ENCODE measurements at regions not wholly inside any gene's neighbourhood (a gene's known extent, or its start where the extent isn't known, plus 50 kb on each side); places are given as distances from the start of the nearest gene placed in this dataset.

GRCh38 chr7:107907-108306 lies 84.5 kb upstream of the FAM20C start:
- H3K27ac ChIP-seq (ENCODE audit: low read length): no peak overlapping the region
- BruUV-seq (replicated peaks): no TSS peak
- TF ChIP-seq EZH2phosphoT487 (IDR thresholded peaks at IDR 0.05; ENCODE audit: borderline replicate concordance, low read length) (no peak), EZH2 (IDR thresholded peaks at IDR 0.05; ENCODE audit: low read length, unreplicated experiment) (no peak), CTCF (conservative IDR thresholded peaks at IDR 0.05; ENCODE audit: low read depth, low read length) (no peak)
- POLR2A ChIA-PET (ENCODE audit: unreplicated experiment): no interaction called here
- H3K4me3 ChIP-seq (ENCODE audit: low read length): no peak overlapping the region
- H3K4me2 ChIP-seq (ENCODE audit: low read length): no peak overlapping the region
- intact Hi-C loops (cut with micrococcal nuclease): no loop called here
- H3K27me3 ChIP-seq (ENCODE audit: low read length): no peaks in the 10 kb centered on the region
- H3F3A ChIP-seq (ENCODE audit: low read length, unreplicated experiment): no peaks in the 10 kb centered on the region
- no peaks in the 10 kb centered on the region for H3K9me3 ChIP-seq (ENCODE audit: low read length)
- ATAC-seq: no peak
- no peaks in the 10 kb centered on the region for H3K4me1 ChIP-seq (ENCODE audit: insufficient read depth, low read length)
- no peaks in the 10 kb centered on the region for H3K79me2 ChIP-seq (ENCODE audit: low read length)
- no peaks in the 10 kb centered on the region for H3K9me2 ChIP-seq (replicated peaks; ENCODE audit: low read length)
- H4K20me1 ChIP-seq (ENCODE audit: low read length): no peaks in the 10 kb centered on the region
- no peak overlapping the region for H2AFZ ChIP-seq (ENCODE audit: low read length)
- H3K9ac ChIP-seq (ENCODE audit: low read length): no peak overlapping the region
- H3K36me3 ChIP-seq (ENCODE audit: low read depth, low read length): no peaks in the 10 kb centered on the region
- DNase-seq: no peak
- CTCF ChIA-PET: no interaction called here

GRCh38 chr7:109094-109493 lies 83.3 kb upstream of the FAM20C start:
- H3K4me2 ChIP-seq (ENCODE audit: low read length): no peak overlapping the region
- DNase-seq (no peak), ATAC-seq (no peak)
- no peaks in the 10 kb centered on the region for H3F3A ChIP-seq (ENCODE audit: low read length, unreplicated experiment)
- no peak overlapping the region for H3K9ac ChIP-seq (ENCODE audit: low read length)
- H3K79me2 ChIP-seq (ENCODE audit: low read length): no peaks in the 10 kb centered on the region
- no peak overlapping the region for H3K4me3 ChIP-seq (ENCODE audit: low read length)
- H3K36me3 ChIP-seq (ENCODE audit: low read depth, low read length): no peaks in the 10 kb centered on the region
- H4K20me1 ChIP-seq (ENCODE audit: low read length): no peaks in the 10 kb centered on the region
- no peaks in the 10 kb centered on the region for H3K27me3 ChIP-seq (ENCODE audit: low read length)
- intact Hi-C loops (cut with micrococcal nuclease): no loop called here
- 0 out of 2 replicates have a peak, but pooled peaks cover 7% of the 10 kb centered on the region for H3K9me3 ChIP-seq (ENCODE audit: low read length)
- no TSS peak for BruUV-seq (replicated peaks)
- no peaks in the 10 kb centered on the region for H3K9me2 ChIP-seq (replicated peaks; ENCODE audit: low read length)
- H3K4me1 ChIP-seq (ENCODE audit: insufficient read depth, low read length): no peaks in the 10 kb centered on the region
- ChIA-PET CTCF (no interaction called here), POLR2A (ENCODE audit: unreplicated experiment) (no interaction called here)
- no peak overlapping the region for H3K27ac ChIP-seq (ENCODE audit: low read length)
- TF ChIP-seq CTCF (conservative IDR thresholded peaks at IDR 0.05; ENCODE audit: low read depth, low read length) (no peak), EZH2phosphoT487 (IDR thresholded peaks at IDR 0.05; ENCODE audit: borderline replicate concordance, low read length) (no peak), EZH2 (IDR thresholded peaks at IDR 0.05; ENCODE audit: low read length, unreplicated experiment) (no peak)
- no peak overlapping the region for H2AFZ ChIP-seq (ENCODE audit: low read length)

GRCh38 chr7:109898-110556 lies 82.3 kb upstream of the FAM20C start:
- ATAC-seq: no peak
- no TSS peak for BruUV-seq (replicated peaks)

More at GRCh38 chr7:109898-110556, 82.3 kb upstream of the FAM20C start:
- no peak for DNase-seq
- TF ChIP-seq CTCF (conservative IDR thresholded peaks at IDR 0.05; ENCODE audit: low read depth, low read length): no peak
- no peak for TF ChIP-seq EZH2phosphoT487 (IDR thresholded peaks at IDR 0.05; ENCODE audit: borderline replicate concordance, low read length)
- TF ChIP-seq EZH2 (IDR thresholded peaks at IDR 0.05; ENCODE audit: low read length, unreplicated experiment): no peak
- H3K9me2 ChIP-seq (replicated peaks; ENCODE audit: low read length): no peaks in the 10 kb centered on the region
- no peak overlapping the region for H3K27ac ChIP-seq (ENCODE audit: low read length)
- no peaks in the 10 kb centered on the region for H3K36me3 ChIP-seq (ENCODE audit: low read depth, low read length)
- no peaks in the 10 kb centered on the region for H3K4me1 ChIP-seq (ENCODE audit: insufficient read depth, low read length)
- no peak overlapping the region for H3K4me2 ChIP-seq (ENCODE audit: low read length)
- no peak overlapping the region for H3K4me3 ChIP-seq (ENCODE audit: low read length)
- no peaks in the 10 kb centered on the region for H3F3A ChIP-seq (ENCODE audit: low read length, unreplicated experiment)
- no peak overlapping the region for H2AFZ ChIP-seq (ENCODE audit: low read length)
- H3K9ac ChIP-seq (ENCODE audit: low read length): no peak overlapping the region
- CTCF ChIA-PET: no interaction called here
- no peaks in the 10 kb centered on the region for H3K27me3 ChIP-seq (ENCODE audit: low read length)
- POLR2A ChIA-PET (ENCODE audit: unreplicated experiment): no interaction called here
- H4K20me1 ChIP-seq (ENCODE audit: low read length): no peaks in the 10 kb centered on the region
- H3K79me2 ChIP-seq (ENCODE audit: low read length): no peaks in the 10 kb centered on the region
- intact Hi-C loops (cut with micrococcal nuclease): no loop called here
- H3K9me3 ChIP-seq (ENCODE audit: low read length): 0 out of 2 replicates have a peak, but pooled peaks cover 7% of the 10 kb centered on the region
